WTC11 (cell line): ENCODE measurements at regions not wholly inside any gene's neighbourhood (a gene's known extent, or its start where the extent isn't known, plus 50 kb on each side); places are given as distances from the start of the nearest gene placed in this dataset.

Experiments
- NFYB ChIP-seq: sonication (generic); formaldehyde crosslinking; conservative IDR thresholded peaks from 2 replicates; pipeline ENCODE4 v1.8.0; 2022; ENCODE audit warnings: low read depth, missing genetic modification reagents
- ZNF317 ChIP-seq: sonication (generic); formaldehyde crosslinking; IDR thresholded peaks from 2 replicates; pipeline ENCODE4 v1.8.1; 2023; ENCODE audit warnings: low read depth, mild to moderate bottlenecking, moderate library complexity, missing genetic modification reagents, borderline replicate concordance
- TF ChIP-seq, protein P1 (sequence below): fragments of 200-600 bp; IDR thresholded peaks from 2 replicates; pipeline ENCODE4 v1.8.0; 2022; ENCODE audit warnings: antibody characterized with exemption
- TF ChIP-seq, protein P2 (sequence below): sonication (generic); formaldehyde crosslinking; IDR thresholded peaks from 2 replicates; pipeline ENCODE4 v1.8.1; 2023; ENCODE audit warnings: mild to moderate bottlenecking, missing genetic modification reagents

DNA sequence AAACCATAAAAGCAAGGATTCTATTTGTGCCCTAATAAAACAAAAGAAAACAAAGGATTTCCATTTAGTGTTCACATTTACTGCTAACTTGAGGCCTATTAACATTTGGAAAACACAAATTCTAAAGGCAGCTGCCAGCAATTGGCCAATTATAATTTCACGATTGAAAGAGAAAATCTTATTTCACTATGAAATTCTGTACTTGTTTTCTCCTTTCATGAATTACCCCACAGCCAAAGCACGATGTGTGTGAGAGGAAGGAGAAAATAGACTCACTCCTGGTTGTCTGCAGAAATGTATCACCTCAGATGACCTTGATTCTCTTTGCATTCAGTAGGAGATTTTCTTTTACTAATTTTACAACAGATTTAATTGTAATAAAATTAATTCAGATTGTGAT is 242.8 kb upstream of the GBE1 start:
- TF ChIP-seq, protein P1, sequence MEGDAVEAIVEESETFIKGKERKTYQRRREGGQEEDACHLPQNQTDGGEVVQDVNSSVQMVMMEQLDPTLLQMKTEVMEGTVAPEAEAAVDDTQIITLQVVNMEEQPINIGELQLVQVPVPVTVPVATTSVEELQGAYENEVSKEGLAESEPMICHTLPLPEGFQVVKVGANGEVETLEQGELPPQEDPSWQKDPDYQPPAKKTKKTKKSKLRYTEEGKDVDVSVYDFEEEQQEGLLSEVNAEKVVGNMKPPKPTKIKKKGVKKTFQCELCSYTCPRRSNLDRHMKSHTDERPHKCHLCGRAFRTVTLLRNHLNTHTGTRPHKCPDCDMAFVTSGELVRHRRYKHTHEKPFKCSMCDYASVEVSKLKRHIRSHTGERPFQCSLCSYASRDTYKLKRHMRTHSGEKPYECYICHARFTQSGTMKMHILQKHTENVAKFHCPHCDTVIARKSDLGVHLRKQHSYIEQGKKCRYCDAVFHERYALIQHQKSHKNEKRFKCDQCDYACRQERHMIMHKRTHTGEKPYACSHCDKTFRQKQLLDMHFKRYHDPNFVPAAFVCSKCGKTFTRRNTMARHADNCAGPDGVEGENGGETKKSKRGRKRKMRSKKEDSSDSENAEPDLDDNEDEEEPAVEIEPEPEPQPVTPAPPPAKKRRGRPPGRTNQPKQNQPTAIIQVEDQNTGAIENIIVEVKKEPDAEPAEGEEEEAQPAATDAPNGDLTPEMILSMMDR: no peak
- TF ChIP-seq NFYB (CRISPR knock-in tag) (no peak), ZNF317 (CRISPR knock-in tag) (no peak)
- TF ChIP-seq, protein P2, sequence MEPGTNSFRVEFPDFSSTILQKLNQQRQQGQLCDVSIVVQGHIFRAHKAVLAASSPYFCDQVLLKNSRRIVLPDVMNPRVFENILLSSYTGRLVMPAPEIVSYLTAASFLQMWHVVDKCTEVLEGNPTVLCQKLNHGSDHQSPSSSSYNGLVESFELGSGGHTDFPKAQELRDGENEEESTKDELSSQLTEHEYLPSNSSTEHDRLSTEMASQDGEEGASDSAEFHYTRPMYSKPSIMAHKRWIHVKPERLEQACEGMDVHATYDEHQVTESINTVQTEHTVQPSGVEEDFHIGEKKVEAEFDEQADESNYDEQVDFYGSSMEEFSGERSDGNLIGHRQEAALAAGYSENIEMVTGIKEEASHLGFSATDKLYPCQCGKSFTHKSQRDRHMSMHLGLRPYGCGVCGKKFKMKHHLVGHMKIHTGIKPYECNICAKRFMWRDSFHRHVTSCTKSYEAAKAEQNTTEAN: no peak
